Smooth muscle cell of the brain vasculature (primary cell): ENCODE measurements at regions not wholly inside any gene's neighbourhood (a gene's known extent, or its start where the extent isn't known, plus 50 kb on each side); places are given as distances from the start of the nearest gene placed in this dataset.
A peak's percentile ranks its signal among the peaks of the same experiment; 100 is the strongest.
"Not testable (repeated sequence)": the region's sequence is repeated elsewhere in the genome, so short reads cannot be mapped to it uniquely, and the experiment has no call there.

Experiments used
- DNase-seq: peaks from one replicate; pipeline ENCODE4 v3.0.0-alpha.2; 2012; ENCODE audit warnings: low read depth, low spot score

GRCh38 chr14:22388669-22389595, 200.1 kb downstream of the DAD1 start:
- peak; percentile 91 for DNase-seq

- DNase-seq, result no peak
These were observed 201.2 kb downstream of the DAD1 start for GRCh38 chr14:22387776-22388241.

GRCh38 chr14:22386924-22387775, 201.9 kb downstream of the DAD1 start:
- peak; percentile 76 for DNase-seq

- DNase-seq, result no peak
These were observed 204.0 kb downstream of the DAD1 start for GRCh38 chr14:22384974-22385526.

GRCh38 chr14:22384167-22384549, 204.9 kb downstream of the DAD1 start:
- DNase-seq, result no peak

- no peak for DNase-seq
These were observed 205.4 kb downstream of the DAD1 start for GRCh38 chr14:22383515-22384166.

GRCh38 chr14:22382955-22383354, 206.1 kb downstream of the DAD1 start:
- DNase-seq, result no peak

- DNase-seq, result no peak
These were observed 206.6 kb downstream of the DAD1 start for GRCh38 chr14:22382395-22382794.

GRCh38 chr14:22381766-22382165, 207.3 kb downstream of the DAD1 start:
- no peak for DNase-seq

GRCh38 chr14:22381408-22381760, 207.6 kb downstream of the DAD1 start:
- DNase-seq, result no peak

GRCh38 chr14:22380571-22381407, 208.2 kb downstream of the DAD1 start:
- no peak for DNase-seq

- DNase-seq, result no peak
These were observed 209.3 kb downstream of the DAD1 start for GRCh38 chr14:22379727-22380126.

- no peak for DNase-seq
These were observed 210.8 kb downstream of the DAD1 start for GRCh38 chr14:22378181-22378580.

GRCh38 chr14:22375321-22375930, 213.6 kb downstream of the DAD1 start:
- no peak for DNase-seq

GRCh38 chr14:22370084-22370847, 218.8 kb downstream of the DAD1 start:
- DNase-seq, result no peak

- DNase-seq, result no peak
These were observed 230.3 kb downstream of the DAD1 start for GRCh38 chr14:22358726-22359125.

- DNase-seq, result not testable (repeated sequence)
These were observed 239.7 kb downstream of the DAD1 start for GRCh38 chr14:22349281-22349680.

- DNase-seq, result no peak
These were observed 244.4 kb downstream of the DAD1 start for GRCh38 chr14:22344673-22345072.

- DNase-seq, result not testable (repeated sequence)
These were observed 244.8 kb downstream of the DAD1 start for GRCh38 chr14:22344209-22344608.

GRCh38 chr14:22341049-22341448, 248.0 kb downstream of the DAD1 start:
- DNase-seq, result no peak
